SK-N-SH (cell line): ENCODE measurements at regions not wholly inside any gene's neighbourhood (a gene's known extent, or its start where the extent isn't known, plus 50 kb on each side); places are given as distances from the start of the nearest gene placed in this dataset.

ENCODE experiments used
- CTCF ChIA-PET: fragments of 300-600, 350-600 bp; formaldehyde crosslinking; extraction: SDS; loops from one replicate; lab custom pipeline; 2021; lab: Yijun Ruan, JAX
- POLR2A ChIA-PET: fragments of 350-600 bp; sonication (Branson Sonifier 250); formaldehyde crosslinking; extraction: SDS; loops from one replicate; lab custom pipeline; 2020; ENCODE audit warnings: antibody characterized with exemption, inconsistent platforms; lab: Yijun Ruan, JAX
- DNase-seq: peaks from one replicate; pipeline ENCODE4 v3.0.0; 2012
- H2AFZ ChIP-seq: fragments of 200-600 bp; sonication (generic); 2 replicates; pipeline ENCODE4 v1.8.1; 2016; ENCODE audit warnings: antibody characterized with exemption, mild to moderate bottlenecking, low read depth
- H3F3A ChIP-seq: fragments of 200-600 bp; sonication (generic); replicated peaks from 2 replicates; pipeline ENCODE3; 2016; ENCODE audit warnings: antibody characterized with exemption, mild to moderate bottlenecking; ENCODE audit not compliant: insufficient read depth
- H3K27ac ChIP-seq, 2 experiments: fragments of 200-500 bp in 1 of 2; fragments of 200-600 bp in 1 of 2; sonication (Bioruptor generic) in 1 of 2; sonication (generic), shearing (Covaris generic) in 1 of 2; 2 replicates each; pipeline versions ENCODE4 v1.5.1 to v1.6.1; 2014 to 2016; ENCODE audit warnings: low read depth in 2 of 2, inconsistent platforms in 1 of 2, low read length in 1 of 2, mild to moderate bottlenecking in 1 of 2, mixed read lengths in 1 of 2
- H3K27me3 ChIP-seq: fragments of 200-600 bp; sonication (generic), shearing (Covaris generic); 2 replicates; pipeline ENCODE4 v1.6.1; 2016; ENCODE audit warnings: mixed run types; ENCODE audit not compliant: insufficient read depth
- H3K36me3 ChIP-seq, 2 experiments: fragments of 200-500 bp in 1 of 2; fragments of 200-600 bp in 1 of 2; sonication (Bioruptor generic) in 1 of 2; sonication (generic) in 1 of 2; replicated peaks in 1 of 2; 2 replicates each; pipeline versions ENCODE3 to v1.5.1; 2014 to 2016; ENCODE audit warnings: low read length in 1 of 2, mild to moderate bottlenecking in 1 of 2; ENCODE audit not compliant: insufficient read depth in 2 of 2, control insufficient read depth in 1 of 2
- H3K4me1 ChIP-seq, 2 experiments: fragments of 200-500 bp in 1 of 2; fragments of 200-600 bp in 1 of 2; sonication (Bioruptor generic) in 1 of 2; sonication (generic), shearing (Covaris generic) in 1 of 2; 2 replicates each; pipeline versions ENCODE4 v1.5.1 to v1.6.1; 2014 to 2016; ENCODE audit warnings: low read depth in 1 of 2, low read length in 1 of 2, mixed run types in 1 of 2; ENCODE audit not compliant: insufficient read depth in 2 of 2, control insufficient read depth in 1 of 2
- H3K4me2 ChIP-seq: fragments of 200-600 bp; sonication (generic), shearing (Covaris generic); 2 replicates; pipeline ENCODE4 v1.6.1; 2017; ENCODE audit warnings: mixed run types
- H3K4me3 ChIP-seq, 2 experiments: fragments of 200-500 bp in 1 of 2; fragments of 200-600 bp in 1 of 2; sonication (Bioruptor generic) in 1 of 2; sonication (generic), shearing (Covaris generic) in 1 of 2; 2 replicates each; pipeline versions ENCODE4 v1.5.1 to v1.8.1; 2014 to 2016; ENCODE audit warnings: low read depth in 2 of 2, inconsistent platforms in 1 of 2, low read length in 1 of 2, mild to moderate bottlenecking in 1 of 2, mixed read lengths in 1 of 2, moderate library complexity in 1 of 2
- H3K79me2 ChIP-seq: fragments of 200-600 bp; sonication (generic); 2 replicates; pipeline ENCODE4 v1.8.1; 2017; ENCODE audit warnings: mild to moderate bottlenecking; ENCODE audit not compliant: insufficient read depth
- H3K9ac ChIP-seq: fragments of 200-600 bp; sonication (generic); 2 replicates; pipeline ENCODE4 v1.6.1; 2017; ENCODE audit warnings: mixed run types
- H3K9me2 ChIP-seq: fragments of 200-600 bp; sonication (generic); 2 replicates; pipeline ENCODE4 v1.6.1; 2017; ENCODE audit warnings: mixed run types
- H3K9me3 ChIP-seq: fragments of 200-600 bp; sonication (generic); 2 replicates; pipeline ENCODE4 v1.6.1; 2017; ENCODE audit warnings: mixed run types, mild to moderate bottlenecking, moderate library complexity
- H4K20me1 ChIP-seq: fragments of 200-600 bp; sonication (generic); 2 replicates; pipeline ENCODE4 v1.6.1; 2017; ENCODE audit warnings: mild to moderate bottlenecking, mixed run types; ENCODE audit not compliant: insufficient read depth
- CHD2 ChIP-seq: fragments of 150-350 bp; IDR thresholded peaks from 2 replicates; pipeline ENCODE4 v1.6.1; 2018; ENCODE audit warnings: low read length; ENCODE audit not compliant: partially characterized antibody
- EP300 ChIP-seq, 2 experiments: IDR thresholded peaks; 2 replicates each; pipeline versions ENCODE4 v1.4.0 to v1.6.1; 2012; ENCODE audit warnings: borderline replicate concordance in 1 of 2, low read depth in 1 of 2, low read length in 1 of 2
- FOSL2 ChIP-seq: IDR thresholded peaks from 2 replicates; pipeline ENCODE4 v1.4.0; 2012; ENCODE audit warnings: low read depth, mild to moderate bottlenecking, moderate library complexity, borderline replicate concordance
- FOXM1 ChIP-seq: IDR thresholded peaks from 2 replicates; pipeline ENCODE4 v1.4.0; 2012; ENCODE audit warnings: low read depth, mild to moderate bottlenecking
- JUND ChIP-seq: IDR thresholded peaks from 2 replicates; pipeline ENCODE4 v1.4.0; 2012
- MEF2A ChIP-seq: IDR thresholded peaks from 2 replicates; pipeline ENCODE4 v1.4.0; 2012; ENCODE audit warnings: low read depth, borderline replicate concordance
- NFIC ChIP-seq: IDR thresholded peaks from 2 replicates; pipeline ENCODE4 v1.4.0; 2012; ENCODE audit warnings: borderline replicate concordance
- POLR2AphosphoS5 ChIP-seq: IDR thresholded peaks from 2 replicates; pipeline ENCODE4 v1.6.1; 2012; ENCODE audit warnings: low read depth, low read length
- RAD21 ChIP-seq: IDR thresholded peaks from 2 replicates; pipeline ENCODE4 v1.6.1; 2012; ENCODE audit warnings: mild to moderate bottlenecking, low read length
- RCOR1 ChIP-seq: fragments of 150-350 bp; IDR thresholded peaks from 2 replicates; pipeline ENCODE4 v1.6.1; 2017; ENCODE audit warnings: antibody characterized with exemption, low read length
- RFX5 ChIP-seq: IDR thresholded peaks from 2 replicates; pipeline ENCODE4 v1.6.1; 2012; ENCODE audit warnings: mild to moderate bottlenecking, improper control_type of control experiment, low read length
- SIN3A ChIP-seq: IDR thresholded peaks from 2 replicates; pipeline ENCODE4 v1.6.1; 2012; ENCODE audit warnings: low read depth, mild to moderate bottlenecking, low read length, moderate library complexity, borderline replicate concordance
- TEAD4 ChIP-seq: IDR thresholded peaks from 2 replicates; pipeline ENCODE4 v1.4.0; 2012; ENCODE audit warnings: mild to moderate bottlenecking, borderline replicate concordance; ENCODE audit not compliant: insufficient read depth
- YY1 ChIP-seq: IDR thresholded peaks from 2 replicates; pipeline ENCODE4 v1.4.0; 2012; ENCODE audit warnings: low read depth, mild to moderate bottlenecking
- WGBS: methylation state at CpG from one replicate; pipeline ENCODE4 v1.1.6; 2017; ENCODE audit warnings: low lambda C conversion rate; 5-methylcytosine and 5-hydroxymethylcytosine counted together
- TF ChIP-seq, protein P1 (sequence below): IDR thresholded peaks from 2 replicates; pipeline ENCODE4 v1.4.0; 2012; ENCODE audit warnings: low read depth
- TF ChIP-seq, protein P2 (sequence below): fragments of 150-350 bp; IDR thresholded peaks from 2 replicates; pipeline ENCODE4 v1.6.1; 2017; ENCODE audit warnings: antibody characterized with exemption, low read length, low read depth, borderline replicate concordance
- TF ChIP-seq, protein P3 (sequence below): IDR thresholded peaks from 2 replicates; pipeline ENCODE4 v1.6.1; 2012; ENCODE audit warnings: mild to moderate bottlenecking, low read depth, low read length, moderate library complexity
- TF ChIP-seq, protein P4 (sequence below): IDR thresholded peaks from 2 replicates; pipeline ENCODE4; 2012
- TF ChIP-seq, protein P5 (sequence below): IDR thresholded peaks from 2 replicates; pipeline ENCODE4 v1.4.0; 2012; ENCODE audit warnings: low read depth, borderline replicate concordance

DNA sequence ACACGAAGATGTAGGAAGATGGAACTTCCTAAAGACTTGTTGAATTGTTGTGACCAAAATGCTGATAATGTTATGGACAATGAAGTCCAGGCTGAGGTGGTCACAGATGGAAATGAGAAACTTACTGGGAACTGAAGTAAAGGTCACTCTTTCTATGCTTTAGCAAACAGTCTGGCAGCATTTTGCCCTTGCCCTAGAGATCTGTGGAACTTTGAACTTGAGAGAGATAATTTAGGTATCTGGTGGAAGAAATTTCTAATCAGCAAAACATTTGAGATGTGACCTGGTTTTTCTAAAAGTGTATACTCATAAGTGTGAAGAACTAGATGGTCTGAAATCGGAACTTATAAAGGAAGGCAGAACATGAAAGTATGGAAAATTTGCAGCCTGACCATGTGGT lies 1785.9 kb downstream of the PCDH7 start (continued):
- TF ChIP-seq SIN3A: no peak
- TF ChIP-seq, protein P1, sequence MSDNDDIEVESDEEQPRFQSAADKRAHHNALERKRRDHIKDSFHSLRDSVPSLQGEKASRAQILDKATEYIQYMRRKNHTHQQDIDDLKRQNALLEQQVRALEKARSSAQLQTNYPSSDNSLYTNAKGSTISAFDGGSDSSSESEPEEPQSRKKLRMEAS: no peak
- TF ChIP-seq MEF2A: no peak
- TF ChIP-seq, all 33 proteins: peak for 0

DNA sequence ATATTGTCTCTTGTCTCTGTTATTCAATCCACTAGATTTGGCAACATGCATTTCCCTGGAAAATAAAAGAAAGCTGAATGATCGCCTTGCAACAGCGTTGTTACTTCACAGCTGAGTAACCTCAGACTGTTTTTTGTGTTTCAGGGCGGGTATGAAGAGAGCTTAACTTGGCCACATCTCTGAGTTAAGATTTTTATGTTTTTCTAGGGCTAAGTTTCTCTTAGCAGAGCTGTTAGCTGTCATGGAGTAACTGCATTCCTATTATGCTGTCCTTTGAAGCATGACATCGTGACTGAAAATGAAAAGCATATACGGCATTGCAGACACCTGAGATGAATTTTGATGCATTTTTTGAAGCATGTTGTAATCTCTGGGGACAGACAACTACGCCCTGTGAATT lies 1798.9 kb downstream of the PCDH7 start:
- no peak for TF ChIP-seq POLR2AphosphoS5
- no peak for TF ChIP-seq EP300 (IDR thresholded peaks at IDR 0.05; ENCODE audit: borderline replicate concordance in 1 of 2, low read depth in 1 of 2, low read length in 1 of 2)
- TF ChIP-seq, protein P1: no peak
- no peak for TF ChIP-seq RAD21
- no peak for TF ChIP-seq YY1
- TF ChIP-seq, protein P2, sequence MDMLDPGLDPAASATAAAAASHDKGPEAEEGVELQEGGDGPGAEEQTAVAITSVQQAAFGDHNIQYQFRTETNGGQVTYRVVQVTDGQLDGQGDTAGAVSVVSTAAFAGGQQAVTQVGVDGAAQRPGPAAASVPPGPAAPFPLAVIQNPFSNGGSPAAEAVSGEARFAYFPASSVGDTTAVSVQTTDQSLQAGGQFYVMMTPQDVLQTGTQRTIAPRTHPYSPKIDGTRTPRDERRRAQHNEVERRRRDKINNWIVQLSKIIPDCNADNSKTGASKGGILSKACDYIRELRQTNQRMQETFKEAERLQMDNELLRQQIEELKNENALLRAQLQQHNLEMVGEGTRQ: no peak
- no peak for TF ChIP-seq CHD2
- TF ChIP-seq, protein P3, sequence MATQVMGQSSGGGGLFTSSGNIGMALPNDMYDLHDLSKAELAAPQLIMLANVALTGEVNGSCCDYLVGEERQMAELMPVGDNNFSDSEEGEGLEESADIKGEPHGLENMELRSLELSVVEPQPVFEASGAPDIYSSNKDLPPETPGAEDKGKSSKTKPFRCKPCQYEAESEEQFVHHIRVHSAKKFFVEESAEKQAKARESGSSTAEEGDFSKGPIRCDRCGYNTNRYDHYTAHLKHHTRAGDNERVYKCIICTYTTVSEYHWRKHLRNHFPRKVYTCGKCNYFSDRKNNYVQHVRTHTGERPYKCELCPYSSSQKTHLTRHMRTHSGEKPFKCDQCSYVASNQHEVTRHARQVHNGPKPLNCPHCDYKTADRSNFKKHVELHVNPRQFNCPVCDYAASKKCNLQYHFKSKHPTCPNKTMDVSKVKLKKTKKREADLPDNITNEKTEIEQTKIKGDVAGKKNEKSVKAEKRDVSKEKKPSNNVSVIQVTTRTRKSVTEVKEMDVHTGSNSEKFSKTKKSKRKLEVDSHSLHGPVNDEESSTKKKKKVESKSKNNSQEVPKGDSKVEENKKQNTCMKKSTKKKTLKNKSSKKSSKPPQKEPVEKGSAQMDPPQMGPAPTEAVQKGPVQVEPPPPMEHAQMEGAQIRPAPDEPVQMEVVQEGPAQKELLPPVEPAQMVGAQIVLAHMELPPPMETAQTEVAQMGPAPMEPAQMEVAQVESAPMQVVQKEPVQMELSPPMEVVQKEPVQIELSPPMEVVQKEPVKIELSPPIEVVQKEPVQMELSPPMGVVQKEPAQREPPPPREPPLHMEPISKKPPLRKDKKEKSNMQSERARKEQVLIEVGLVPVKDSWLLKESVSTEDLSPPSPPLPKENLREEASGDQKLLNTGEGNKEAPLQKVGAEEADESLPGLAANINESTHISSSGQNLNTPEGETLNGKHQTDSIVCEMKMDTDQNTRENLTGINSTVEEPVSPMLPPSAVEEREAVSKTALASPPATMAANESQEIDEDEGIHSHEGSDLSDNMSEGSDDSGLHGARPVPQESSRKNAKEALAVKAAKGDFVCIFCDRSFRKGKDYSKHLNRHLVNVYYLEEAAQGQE: no peak
- TF ChIP-seq NFIC: no peak
- TF ChIP-seq, protein P4, sequence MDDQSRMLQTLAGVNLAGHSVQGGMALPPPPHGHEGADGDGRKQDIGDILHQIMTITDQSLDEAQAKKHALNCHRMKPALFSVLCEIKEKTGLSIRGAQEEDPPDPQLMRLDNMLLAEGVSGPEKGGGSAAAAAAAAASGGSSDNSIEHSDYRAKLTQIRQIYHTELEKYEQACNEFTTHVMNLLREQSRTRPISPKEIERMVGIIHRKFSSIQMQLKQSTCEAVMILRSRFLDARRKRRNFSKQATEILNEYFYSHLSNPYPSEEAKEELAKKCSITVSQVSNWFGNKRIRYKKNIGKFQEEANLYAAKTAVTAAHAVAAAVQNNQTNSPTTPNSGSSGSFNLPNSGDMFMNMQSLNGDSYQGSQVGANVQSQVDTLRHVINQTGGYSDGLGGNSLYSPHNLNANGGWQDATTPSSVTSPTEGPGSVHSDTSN: no peak
- no peak for TF ChIP-seq FOSL2
- TF ChIP-seq FOXM1: no peak
- no peak for TF ChIP-seq JUND
- no peak for TF ChIP-seq RFX5
- TF ChIP-seq RCOR1: no peak
- TF ChIP-seq TEAD4: no peak
- TF ChIP-seq, protein P5, sequence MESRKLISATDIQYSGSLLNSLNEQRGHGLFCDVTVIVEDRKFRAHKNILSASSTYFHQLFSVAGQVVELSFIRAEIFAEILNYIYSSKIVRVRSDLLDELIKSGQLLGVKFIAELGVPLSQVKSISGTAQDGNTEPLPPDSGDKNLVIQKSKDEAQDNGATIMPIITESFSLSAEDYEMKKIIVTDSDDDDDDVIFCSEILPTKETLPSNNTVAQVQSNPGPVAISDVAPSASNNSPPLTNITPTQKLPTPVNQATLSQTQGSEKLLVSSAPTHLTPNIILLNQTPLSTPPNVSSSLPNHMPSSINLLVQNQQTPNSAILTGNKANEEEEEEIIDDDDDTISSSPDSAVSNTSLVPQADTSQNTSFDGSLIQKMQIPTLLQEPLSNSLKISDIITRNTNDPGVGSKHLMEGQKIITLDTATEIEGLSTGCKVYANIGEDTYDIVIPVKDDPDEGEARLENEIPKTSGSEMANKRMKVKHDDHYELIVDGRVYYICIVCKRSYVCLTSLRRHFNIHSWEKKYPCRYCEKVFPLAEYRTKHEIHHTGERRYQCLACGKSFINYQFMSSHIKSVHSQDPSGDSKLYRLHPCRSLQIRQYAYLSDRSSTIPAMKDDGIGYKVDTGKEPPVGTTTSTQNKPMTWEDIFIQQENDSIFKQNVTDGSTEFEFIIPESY: no peak
- no peaks in the 10 kb centered on the region for H3K36me3 ChIP-seq
- POLR2A ChIA-PET: no interaction called here
- no peaks in the 10 kb centered on the region for H3F3A ChIP-seq
- no peak for DNase-seq
- H3K4me3 ChIP-seq: no peak overlapping the region
- WGBS: 11% methylated on average over 6 of the region's 6 CpGs
- H3K4me1 ChIP-seq: no peaks in the 10 kb centered on the region
- H3K9me3 ChIP-seq: no peaks in the 10 kb centered on the region
- H3K79me2 ChIP-seq: no peaks in the 10 kb centered on the region
- H3K4me2 ChIP-seq: no peak overlapping the region
- no peaks in the 10 kb centered on the region for H3K27me3 ChIP-seq
- H4K20me1 ChIP-seq: no peaks in the 10 kb centered on the region
- H3K9ac ChIP-seq: no peak overlapping the region
- H3K9me2 ChIP-seq: no peaks in the 10 kb centered on the region
- CTCF ChIA-PET: no interaction called here
- H2AFZ ChIP-seq: no peak overlapping the region; the same call in 1 of the 2 replicates
- no peak overlapping the region for H3K27ac ChIP-seq
